ENCODE measurements at regions not wholly inside any gene's neighbourhood (a gene's known extent, or its start where the extent isn't known, plus 50 kb on each side); places are given as distances from the start of the nearest gene placed in this dataset.

DNA sequence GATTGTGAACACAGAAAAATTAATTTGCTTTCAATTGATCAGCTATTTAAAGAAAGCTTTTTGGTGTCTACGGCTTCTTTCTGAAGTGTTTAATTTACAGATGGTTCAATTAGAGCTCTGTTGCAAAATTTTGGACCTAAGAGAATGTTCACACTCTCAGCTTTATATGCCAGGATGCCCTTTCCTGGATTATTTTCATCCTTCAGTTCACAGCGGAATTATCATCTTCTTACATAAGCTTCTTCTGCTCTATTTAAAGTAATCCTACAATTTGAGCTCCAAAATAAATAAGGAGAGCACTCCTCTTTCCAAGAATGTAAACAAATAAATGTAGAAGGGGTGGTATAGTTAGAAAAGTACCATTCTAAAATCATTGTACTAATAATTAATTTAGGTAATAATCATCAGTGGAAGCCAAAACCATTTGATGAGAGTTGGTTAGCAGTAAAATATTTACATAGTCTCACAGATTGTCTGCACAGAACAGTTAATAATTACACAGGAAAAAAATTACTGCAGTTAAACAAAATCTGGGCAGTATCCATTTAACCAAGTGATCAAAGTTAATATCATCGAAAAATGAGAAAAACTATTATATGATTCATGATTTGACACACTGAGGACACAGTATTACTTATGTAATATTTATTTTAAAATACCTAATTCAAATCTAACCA is 298.0 kb upstream of the TMEM229A start:
- DNase-seq (ENCODE audit: low spot score) = no peak

DNA sequence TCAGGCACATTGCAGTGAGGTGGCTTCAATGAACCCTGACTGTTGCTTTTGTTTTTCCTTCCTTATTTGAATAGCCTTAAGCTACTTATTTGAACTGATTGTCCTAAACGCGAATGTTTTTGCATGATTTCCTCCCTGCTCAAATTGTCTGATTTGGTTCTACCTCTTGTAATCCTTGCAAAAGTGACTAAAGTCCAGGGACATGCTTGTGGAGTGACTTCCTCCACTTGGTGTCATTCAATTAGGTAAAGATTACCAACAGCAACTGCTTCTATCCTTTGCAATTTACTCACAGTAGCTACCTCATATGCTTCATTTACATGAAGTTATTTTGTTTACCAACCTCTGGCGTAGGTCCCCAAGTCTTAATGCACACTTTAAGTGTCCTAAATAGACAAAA is 295.9 kb upstream of the TMEM229A start:
- DNase-seq (ENCODE audit: low spot score) = no peak

DNA sequence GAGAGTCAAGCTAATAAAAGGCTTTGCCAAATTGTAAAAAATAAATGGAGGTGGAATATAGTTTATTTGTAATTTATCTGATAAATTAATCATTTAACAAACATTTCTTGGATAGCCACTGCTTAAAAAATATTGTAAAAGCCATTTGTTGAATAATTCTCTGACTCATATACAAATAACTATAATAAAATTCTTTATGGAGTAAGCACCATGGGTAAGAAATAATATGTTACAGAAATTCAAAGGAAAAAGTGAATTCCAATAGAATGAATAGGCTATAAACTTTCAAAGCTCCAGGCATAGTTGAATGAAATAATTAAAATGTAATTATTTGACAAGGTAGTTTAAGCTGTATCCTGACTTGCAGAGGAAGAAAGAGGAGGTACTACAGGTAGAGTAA is 291.4 kb upstream of the TMEM229A start:
- no peak for DNase-seq (ENCODE audit: low spot score)

DNA sequence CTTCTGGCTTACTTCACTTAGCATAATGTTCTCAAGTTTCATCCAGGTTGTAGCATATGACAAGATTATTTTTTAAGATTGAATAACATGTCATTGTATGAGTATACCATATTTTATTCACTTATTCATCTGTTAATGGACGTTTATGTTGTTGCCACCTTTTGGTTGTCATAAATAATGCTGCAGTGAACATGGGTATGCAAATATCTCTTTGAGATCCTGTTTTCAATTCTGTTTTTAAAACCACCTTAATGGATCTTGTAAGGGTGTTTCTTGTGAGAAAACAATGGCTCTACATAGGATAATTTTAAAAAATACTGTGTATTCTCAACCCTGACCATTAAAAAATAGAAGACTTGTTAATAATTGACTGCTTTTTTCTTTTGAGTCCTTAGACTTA is 290.7 kb upstream of the TMEM229A start:
- DNase-seq (ENCODE audit: low spot score) = no peak

DNA sequence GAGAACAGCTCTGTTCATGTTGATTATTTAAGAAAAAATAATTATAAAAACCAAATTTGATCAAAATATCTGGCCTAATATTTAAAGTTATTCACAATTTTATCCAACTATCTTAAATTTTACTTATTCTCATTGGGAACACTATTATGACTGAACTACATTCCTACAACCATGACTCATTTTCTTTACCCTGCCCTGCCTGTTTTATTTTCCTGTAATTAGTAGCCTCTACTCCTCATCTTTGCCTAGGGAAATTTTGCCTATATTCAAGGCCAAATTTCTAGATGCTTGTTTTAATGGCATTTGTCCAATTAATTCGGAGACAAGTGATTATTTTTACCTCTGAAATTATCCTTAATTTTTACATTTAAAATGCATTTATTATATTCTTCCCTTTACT is 289.7 kb upstream of the TMEM229A start:
- DNase-seq (ENCODE audit: low spot score) = no peak

DNA sequence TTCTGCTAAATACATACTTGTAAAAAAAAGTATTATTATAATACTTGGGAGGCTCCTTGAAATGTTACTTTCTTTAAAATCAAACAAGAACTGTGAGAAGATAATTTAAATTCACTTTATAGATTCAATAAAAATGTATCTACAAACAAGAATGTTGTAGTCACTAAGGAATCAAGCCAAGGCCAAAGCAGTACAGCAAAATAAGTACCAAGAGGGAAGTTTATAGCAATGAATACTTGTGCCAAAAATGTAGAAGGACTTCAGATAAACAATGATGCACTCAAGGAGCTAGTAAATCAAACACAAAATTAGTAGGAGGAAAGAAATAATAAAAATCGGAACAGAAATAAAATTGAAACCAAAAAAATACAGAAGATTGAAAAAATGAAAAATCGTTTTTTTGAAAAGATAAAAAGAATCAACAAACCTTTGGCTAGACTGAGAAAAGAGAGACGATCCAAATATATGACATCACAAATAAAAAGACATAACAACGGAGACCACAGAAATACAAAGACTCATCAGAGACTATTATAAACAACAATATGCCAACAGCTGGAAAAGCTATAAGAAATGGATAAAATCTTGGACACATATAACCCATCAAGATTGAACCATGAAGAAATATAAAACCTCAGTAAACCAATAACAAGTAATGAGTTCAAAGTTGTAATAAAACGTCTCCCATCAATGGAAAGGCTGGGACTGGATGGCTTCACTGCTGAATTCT is 286.0 kb upstream of the TMEM229A start:
- no peak for DNase-seq (ENCODE audit: low spot score)

DNA sequence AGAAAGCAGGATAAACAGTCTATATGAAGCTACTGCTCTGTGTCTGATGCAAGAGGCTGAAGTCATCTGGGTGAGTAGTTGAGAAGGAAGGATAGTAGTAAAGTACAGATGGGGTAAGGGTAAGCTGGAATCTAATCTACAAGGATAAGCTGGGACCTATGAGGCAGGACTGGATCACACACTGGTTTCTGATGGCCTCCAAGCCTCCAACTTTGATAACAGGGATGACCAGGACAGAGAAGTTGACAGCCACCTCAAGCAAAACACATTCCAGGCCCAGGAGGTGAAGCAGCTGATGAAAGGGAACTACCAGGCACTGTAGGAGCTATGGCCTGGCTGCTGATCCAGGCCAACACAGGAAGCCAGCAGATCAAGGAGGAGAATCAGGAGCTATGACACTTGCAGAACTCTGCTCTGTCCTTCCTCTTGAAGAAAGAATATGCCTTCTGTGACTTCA is 278.1 kb upstream of the TMEM229A start:
- no peak for DNase-seq (ENCODE audit: low spot score)

DNA sequence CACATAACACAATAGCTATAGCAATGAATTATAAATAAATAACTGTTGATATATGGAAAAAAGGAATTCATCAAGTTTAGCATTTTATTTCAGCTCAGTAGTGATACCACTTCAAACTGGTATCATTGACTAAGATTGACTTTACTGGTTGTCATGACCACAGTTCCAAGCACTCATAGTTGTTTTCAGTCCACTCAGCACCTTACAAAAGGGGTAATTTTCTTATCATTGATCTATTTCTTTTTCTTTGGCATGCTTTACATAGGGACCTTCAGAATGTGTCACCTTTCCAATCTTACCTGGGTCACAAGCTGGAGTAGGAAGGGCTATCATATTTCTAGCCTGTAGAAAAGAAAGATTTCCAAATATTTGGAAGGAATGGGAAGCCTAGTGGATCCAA is 275.5 kb upstream of the TMEM229A start:
- no peak for DNase-seq (ENCODE audit: low spot score)

DNA sequence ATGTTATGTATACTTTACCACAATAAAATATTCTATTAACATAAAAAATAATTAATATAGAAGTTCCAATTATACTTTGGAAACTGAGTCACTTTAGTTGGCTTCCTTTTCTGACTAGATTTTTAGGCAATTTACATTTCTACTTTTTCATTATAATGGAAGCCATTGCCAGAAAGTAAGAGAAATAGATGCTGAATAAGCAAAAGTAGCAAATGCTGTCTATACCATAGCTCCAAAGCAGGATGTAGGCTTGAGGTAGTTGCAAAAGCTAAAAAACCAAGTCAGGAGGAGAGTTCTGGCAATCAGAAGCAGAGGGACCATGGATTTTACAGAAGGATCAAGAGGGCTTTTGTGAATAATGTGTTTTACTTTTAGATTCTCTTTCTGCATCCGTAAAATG is 262.4 kb upstream of the TMEM229A start:
- DNase-seq (ENCODE audit: low spot score) = no peak

DNA sequence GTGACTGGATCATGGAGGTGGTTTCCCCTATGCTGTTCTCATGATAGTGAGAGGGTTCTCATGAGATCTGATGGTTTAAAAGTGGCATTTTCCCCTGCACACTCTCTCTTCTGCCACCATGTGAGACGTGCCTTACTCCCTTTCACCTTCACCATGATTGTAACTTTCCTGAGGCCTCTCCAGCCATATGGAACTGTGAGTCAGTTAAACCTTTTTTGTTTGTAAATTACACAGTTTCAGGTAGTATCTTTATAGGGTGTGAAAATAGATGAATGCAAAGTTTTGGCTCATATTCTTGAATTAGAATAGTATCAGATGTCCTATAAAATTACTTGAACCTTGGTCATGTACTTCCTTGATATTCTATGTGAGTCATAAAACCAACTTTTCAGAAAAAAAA is 252.1 kb upstream of the TMEM229A start:
- no peak for DNase-seq (ENCODE audit: low spot score)

DNA sequence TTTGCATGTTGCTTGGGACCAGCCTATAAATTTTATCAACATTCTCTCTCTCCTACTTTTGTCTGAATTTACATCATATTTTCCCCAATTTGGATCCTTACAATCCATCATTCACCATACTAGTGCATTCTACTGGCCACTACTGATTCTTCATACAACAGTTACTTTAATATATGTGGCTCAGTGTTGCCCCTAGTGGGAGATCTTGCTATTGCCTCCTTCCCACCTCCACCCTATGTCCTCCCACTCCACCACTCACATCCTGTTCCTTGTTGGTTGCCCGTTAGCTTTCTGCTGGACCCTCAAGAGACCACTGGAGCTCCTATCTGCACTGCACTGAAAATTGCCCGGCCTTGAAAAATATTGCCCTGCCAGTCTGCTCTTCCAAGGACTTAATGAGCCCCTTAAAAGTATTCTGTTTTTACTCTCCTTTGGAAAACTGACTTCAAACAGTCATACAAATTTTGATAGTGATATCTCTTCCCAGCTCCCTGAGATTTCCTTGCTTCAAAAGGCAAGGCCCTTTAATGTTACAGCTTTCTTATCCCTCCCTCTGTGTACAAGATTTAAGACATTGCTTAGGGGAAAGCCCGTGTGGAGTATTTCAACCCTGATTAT is 243.2 kb upstream of the TMEM229A start:
- peak; percentile 55 for DNase-seq (ENCODE audit: low spot score)

DNA sequence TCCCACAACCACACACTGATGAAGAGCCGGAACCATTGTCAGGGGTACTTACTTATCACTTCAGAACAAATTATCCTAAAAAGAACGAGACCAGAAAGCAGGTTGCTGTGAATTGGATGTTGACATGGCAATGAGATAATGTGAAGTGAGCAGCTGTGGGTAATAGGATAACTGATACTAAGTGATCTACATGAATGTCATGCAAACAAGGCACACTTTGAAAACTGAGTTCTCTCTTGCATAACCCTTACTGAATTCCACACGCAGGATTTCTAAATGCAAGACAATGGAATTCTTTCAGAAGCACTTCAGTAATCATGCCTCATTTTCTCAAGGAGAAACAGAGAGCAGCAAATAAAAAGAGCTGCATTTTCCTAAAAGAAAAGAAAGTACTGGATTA is 242.5 kb upstream of the TMEM229A start:
- DNase-seq (ENCODE audit: low spot score) = no peak

DNA sequence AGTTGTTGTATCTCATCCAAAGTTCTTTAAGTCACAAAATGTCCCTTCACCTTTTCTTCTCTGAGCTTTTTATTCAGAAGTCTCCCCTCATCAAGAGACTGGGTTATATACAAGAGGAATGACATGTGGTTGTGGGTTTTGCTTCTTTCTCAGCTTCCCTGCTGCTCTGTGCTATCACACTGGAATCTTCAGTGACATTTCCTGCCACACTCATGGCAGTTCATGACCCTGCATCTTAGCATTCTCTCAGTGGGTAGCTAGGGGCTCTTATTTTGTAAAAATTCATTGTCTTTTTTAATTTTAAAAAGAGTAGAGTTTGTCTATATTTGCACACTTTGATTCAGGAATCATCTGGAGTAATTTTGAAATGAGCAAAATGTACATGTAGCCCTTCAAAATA is 236.9 kb upstream of the TMEM229A start:
- DNase-seq (ENCODE audit: low spot score) = no peak

DNA sequence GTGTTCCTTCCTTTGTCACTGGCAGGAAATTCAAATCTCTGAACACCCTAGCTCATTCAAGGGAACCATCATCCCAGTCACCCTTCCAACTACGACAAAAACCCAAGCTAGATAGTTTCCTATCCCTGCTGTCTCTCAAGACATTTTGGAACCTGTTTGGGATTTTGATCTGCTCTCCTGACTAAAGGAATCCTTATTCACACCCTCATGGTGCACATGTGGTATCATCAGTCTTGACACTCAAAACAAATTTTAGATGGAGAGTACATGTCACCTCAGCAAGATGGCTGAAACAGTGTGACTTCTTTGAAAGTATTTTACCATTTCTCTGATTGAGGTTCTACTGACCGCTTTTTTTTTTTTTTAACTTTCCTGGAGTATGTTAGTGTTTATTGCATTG is 234.3 kb upstream of the TMEM229A start:
- DNase-seq (ENCODE audit: low spot score) = no peak

DNA sequence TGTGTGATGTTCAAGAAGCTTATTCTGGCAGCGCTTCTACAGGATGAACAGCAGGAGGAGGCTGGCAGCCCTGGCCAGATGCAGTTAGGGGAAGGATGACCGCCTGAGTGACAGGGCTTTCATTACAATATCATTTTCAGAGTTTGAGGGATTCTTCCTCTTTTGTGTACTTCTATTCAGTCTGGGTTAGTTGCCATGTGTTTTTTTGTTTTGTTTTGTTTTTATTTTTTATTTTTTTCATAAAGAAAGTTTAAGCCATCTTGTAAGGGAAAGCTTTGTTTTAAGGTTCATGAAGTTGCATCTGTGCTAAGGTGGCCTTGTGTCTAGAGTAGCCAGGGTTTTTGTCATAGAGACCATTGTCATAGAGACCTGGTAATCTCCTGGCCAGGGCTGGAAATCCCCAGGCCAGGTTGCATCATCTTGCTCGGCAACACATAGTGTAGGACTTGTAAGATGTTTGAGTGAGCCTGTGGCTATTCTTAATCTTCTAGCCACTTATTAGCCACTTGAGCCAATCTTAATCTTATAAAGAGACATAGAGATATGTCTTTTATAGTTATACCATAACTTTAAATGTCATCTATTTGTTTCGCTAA is 230.5 kb upstream of the TMEM229A start:
- peak; percentile 54 for DNase-seq (ENCODE audit: low spot score)

DNA sequence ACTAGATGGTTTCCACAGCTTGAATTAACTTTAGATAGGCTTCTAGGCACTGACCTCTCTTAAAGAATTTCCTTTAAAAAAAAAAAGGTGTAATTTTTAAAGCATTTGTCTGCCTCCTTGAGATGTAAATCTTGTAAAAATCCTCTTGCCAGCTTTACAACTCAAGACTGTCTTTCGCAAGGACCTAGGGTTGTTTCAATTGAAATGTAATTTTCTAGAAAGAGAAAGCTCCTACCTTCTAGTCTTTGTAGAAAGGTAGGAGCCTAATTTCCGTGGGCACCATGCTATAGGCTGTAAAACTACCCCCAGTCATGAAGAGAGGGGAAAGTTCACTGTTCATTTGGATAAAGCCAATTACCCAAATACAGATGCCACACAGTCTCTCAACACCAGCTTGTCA is 228.8 kb upstream of the TMEM229A start:
- no peak for DNase-seq (ENCODE audit: low spot score)

DNA sequence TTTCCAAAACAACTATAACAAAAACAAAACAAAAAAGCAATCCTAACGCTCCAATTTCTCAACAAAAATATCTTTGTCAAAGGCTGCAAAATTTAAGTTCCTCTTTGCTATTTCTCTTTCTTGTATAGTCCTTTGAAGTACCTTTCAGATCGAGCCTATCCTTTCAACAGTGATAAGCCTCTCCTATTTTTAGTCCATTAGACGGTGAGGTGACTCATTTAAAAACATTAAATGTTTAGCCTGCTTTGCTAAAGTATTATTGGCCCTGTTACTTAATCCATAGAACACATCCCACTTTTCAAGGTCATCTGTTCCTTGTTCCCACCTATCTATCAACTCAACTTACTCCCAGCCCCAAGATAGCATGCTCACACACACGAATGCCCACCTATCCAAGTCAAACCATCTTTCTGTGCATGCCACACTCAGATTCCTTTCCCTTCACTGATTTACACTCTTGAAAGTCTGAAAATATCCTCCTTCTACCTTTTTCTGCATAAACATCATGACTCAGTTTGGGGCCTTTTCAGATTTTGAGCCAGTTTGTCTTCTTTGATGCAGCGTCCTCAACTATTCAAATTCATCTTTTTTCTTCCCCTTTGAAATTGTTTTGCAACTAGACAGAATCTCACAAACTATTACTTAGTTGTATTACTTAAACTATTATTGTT is 224.9 kb upstream of the TMEM229A start:
- DNase-seq (ENCODE audit: low spot score) = no peak

DNA sequence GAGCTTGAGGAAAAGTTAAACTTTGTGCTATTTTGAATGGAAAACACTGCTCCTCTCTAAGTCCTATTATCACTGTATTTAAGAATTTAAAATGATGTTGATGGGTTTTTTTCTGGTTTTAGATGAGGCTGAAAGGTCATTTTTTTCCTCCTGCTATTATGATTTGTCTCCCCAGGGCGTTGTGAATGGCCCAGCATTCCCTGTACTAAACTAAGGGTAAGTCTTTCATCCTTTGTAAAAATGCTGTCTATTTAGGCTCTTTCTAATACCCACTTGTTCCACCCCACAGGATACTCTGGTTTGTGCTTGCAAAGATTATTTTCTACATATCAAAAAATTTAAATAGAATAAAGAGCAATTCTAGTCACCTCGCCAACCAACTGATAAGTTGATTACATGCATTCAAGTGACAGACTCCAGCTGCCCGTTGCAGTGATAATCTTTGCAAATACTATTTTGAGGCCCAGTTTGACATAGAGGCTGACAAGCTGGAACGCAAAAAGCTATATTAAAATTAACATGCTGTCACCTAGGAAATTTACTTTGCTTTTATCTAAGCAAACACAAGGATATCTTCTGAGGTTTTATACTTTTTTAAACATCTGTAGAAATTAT is 222.3 kb upstream of the TMEM229A start:
- DNase-seq (ENCODE audit: low spot score) = no peak

DNA sequence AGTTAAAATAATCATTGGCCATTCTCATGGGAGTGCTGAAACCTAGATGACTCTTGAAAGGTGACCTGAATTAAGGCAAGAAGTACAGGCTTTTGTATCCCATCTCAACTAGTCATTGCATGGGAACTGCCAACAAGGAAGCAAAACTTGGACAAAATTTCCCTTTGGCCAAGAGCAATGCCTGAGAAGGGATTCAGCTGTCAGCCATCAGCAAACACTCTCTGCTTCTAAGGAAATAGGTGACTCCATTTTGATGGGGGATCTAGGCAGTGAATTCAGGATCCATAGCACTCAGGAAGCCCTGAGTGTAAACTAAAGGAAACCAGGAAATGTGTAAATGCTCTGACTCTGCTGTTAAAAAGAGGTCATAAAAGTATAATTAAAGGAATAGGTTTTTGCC is 221.5 kb upstream of the TMEM229A start:
- no peak for DNase-seq (ENCODE audit: low spot score)

DNA sequence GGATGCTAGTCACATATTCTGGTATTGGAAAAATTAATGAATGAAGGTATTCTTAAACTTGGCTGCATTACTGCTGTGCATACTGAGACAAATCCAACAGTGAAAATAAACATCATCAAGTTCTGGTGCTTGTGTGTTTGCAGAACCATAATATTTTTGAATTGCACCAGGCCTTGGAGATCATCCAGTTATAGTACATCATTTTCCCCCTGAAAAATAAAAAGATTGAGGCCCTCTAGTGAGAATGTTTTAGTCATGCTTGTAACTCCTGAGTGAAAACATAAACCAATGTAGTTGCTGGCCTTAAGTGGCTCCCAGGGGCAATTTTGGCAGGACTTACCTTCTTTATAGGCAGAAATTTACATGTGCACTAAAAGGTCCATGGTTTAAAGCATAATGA is 218.8 kb upstream of the TMEM229A start:
- no peak for DNase-seq (ENCODE audit: low spot score)

DNA sequence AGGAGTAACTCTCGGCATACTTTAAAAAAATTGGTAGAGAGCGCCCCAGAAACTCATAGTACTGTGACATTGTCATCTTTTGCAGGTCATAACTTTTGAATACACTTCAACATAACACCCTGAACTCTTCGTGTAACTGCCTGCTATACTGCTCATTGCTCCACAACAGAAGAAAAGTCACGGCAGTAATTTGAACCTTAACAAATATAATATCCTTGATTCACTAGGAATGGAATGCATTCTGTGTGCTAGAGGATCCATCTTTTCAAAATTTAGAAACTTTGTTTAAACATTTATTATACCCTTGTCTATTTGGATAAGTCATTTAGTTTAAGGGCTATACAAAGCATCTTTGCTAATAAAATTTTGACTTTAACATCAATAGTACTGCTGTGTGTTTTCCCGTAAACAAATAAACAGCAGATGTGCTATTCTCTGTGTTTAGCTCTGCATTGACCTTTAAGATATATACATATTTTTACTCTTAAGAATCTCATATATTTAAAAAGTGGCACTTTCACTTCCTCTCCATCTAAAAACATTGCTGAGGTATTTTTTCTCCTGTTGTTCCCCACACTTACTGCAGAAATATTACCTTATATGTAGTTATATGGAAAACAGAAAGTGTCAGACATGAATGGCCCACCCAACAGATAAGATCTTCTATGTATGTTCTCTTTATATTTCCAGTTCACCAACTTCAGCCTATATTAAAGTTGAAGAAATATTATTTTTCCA is 217.6 kb upstream of the TMEM229A start:
- no peak for DNase-seq (ENCODE audit: low spot score)

Data from H4 (cell line).